GM06990 (cell line): ENCODE measurements at regions not wholly inside any gene's neighbourhood (a gene's known extent, or its start where the extent isn't known, plus 50 kb on each side); places are given as distances from the start of the nearest gene placed in this dataset.

Experiments used
- DNase-seq: peaks from one replicate; pipeline ENCODE4 v3.0.0-alpha.2; 2011; ENCODE audit not compliant: insufficient read length; ENCODE audit errors: extremely low read depth
- H3K27me3 ChIP-seq: replicated peaks from 2 replicates; pipeline ENCODE4 v1.6.0; 2011; ENCODE audit warnings: low read length; ENCODE audit not compliant: control insufficient read depth, insufficient read depth
- H3K36me3 ChIP-seq: 2 replicates; pipeline ENCODE4 v1.5.1; 2011; ENCODE audit warnings: low read length; ENCODE audit not compliant: control insufficient read depth, insufficient read depth
- H3K4me3 ChIP-seq: replicated peaks from 2 replicates; pipeline ENCODE4 v1.5.1; 2011; ENCODE audit warnings: low read depth, mild to moderate bottlenecking, control low read depth, low read length
- TF ChIP-seq, protein P1 (sequence below): IDR thresholded peaks from 2 replicates; pipeline ENCODE4 v1.5.1; 2011; ENCODE audit warnings: low read length, control low read depth, mild to moderate bottlenecking, inconsistent platforms; ENCODE audit not compliant: insufficient read depth, poor library complexity, severe bottlenecking

DNA sequence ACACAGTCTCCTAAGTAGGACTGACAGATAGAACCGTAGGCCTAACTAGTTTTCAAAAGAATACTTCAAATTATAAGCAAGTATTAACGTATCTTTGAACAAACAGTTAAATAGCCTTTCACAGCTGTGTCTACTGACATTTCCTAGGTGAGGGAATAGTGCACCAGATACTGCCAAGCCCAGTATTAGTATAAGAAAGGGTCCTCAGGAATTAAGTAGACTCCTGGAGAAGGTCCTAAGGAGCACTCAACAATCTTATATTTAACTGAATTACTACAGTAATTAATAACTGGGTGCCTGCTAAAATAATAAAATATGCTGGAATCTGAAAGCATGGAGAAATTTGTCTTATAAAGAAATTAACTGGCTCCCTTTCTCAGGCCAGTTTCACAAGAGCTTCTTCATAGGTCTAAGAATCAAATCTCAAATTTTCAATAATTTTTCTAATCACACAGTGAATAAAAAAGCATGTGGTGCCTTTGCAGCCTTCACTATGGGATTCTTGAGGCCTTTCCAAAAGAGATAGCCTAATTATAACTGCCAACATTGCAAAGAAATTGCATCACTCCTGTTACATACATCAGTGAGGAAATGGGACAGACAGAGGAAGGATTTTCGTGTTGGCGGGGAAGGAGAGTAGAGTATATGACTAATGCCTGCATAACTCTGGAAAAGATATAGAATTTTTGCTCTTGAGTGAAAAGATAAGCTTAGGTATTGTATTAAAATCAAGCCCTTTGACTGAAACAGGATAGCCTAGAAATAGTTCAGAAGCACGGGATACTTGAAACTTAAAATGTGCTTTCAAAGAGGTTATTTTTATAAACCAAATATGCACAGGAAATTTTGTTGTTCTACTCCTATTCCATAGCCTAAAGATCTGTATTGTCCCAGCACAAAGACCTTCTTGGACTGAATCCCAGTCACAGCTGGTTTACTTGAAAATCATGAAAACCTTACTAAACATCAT lies 228.6 kb upstream of the STK17B start:
- DNase-seq = no peak
- no peaks in the 10 kb centered on the region; the same call in 1 of the 2 replicates for H3K36me3 ChIP-seq
- H3K27me3 ChIP-seq = no peaks in the 10 kb centered on the region
- no peak overlapping the region for H3K4me3 ChIP-seq
- TF ChIP-seq, protein P1, sequence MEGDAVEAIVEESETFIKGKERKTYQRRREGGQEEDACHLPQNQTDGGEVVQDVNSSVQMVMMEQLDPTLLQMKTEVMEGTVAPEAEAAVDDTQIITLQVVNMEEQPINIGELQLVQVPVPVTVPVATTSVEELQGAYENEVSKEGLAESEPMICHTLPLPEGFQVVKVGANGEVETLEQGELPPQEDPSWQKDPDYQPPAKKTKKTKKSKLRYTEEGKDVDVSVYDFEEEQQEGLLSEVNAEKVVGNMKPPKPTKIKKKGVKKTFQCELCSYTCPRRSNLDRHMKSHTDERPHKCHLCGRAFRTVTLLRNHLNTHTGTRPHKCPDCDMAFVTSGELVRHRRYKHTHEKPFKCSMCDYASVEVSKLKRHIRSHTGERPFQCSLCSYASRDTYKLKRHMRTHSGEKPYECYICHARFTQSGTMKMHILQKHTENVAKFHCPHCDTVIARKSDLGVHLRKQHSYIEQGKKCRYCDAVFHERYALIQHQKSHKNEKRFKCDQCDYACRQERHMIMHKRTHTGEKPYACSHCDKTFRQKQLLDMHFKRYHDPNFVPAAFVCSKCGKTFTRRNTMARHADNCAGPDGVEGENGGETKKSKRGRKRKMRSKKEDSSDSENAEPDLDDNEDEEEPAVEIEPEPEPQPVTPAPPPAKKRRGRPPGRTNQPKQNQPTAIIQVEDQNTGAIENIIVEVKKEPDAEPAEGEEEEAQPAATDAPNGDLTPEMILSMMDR = no peak

DNA sequence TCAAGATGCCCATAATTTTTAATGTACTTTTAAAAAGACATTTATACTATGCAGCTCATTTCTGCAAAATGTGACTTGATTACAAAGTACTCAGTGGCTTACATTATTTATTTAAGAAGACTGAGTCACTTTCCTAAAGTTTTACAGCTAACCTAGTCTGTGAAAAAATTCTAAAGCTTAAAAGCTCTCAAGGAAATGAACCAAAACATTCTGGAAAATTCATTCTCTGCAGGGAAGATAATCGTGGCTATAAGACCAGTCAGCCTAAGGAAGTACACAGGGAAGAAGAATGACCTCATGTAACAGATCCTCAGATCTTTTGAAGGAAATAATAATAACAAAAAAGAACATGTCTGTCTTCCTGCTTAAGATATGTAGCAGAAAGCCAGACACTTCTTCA lies 232.1 kb upstream of the STK17B start:
- TF ChIP-seq, protein P1 = no peak
- Histone ChIP-seq H3K4me3 (no peak overlapping the region; the same call in 1 of the 2 replicates), H3K36me3 (no peaks in the 10 kb centered on the region), H3K27me3 (no peaks in the 10 kb centered on the region)
- DNase-seq = no peak

DNA sequence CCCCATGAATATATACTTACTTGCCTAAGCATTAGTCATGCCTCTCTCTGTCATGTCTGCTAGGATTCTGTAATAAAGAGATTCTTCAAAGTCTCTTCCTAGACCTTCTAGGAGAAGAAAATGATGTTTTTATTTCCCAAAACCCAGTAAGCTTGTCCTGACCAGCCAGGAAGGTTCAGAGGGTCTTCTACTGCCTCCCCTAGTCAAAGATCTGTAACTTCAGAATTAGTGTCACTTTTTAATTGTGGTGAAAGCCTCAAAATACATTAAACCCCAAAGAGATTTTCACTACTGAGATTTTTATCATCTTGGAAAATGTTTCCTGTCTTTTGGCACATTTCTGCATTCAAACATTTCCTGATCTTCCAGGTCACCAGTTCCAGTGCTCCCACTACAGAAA lies 232.9 kb upstream of the STK17B start:
- no peak for DNase-seq

DNA sequence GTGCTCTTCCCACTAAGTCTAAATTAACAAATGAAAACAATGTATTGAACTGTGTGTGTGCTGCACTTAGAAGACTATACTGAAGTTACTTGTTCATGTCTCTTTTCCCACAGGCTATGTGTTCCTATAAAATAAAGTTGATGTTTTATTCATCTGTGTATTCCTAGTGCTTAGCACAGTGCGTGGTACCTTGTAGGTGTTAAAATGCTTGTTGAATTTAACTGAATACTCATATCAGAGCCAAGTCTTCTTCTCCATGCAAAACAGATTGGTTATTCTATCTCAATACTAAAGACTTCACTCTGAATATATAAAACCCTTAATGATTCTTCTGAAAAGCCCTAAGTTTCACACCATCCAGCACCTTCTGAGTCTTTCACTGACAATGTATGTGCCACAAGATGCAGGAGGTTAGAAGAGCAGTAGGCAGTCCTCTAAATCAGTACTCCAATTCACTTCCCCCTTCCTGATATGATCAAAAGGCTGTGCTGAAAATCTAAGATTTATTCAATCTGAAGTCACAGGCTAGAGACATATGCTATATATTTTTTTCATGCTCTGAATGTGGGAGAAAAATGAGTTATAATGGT lies 231.7 kb upstream of the CCDC150 start:
- Histone ChIP-seq H3K4me3 (peak overlapping the region; percentile 66), H3K36me3 (no peaks in the 10 kb centered on the region), H3K27me3 (no peaks in the 10 kb centered on the region)
- DNase-seq = no peak
- TF ChIP-seq, protein P1 = no peak

More for the DNA sequence above, 232.9 kb upstream of the STK17B start:
- no peaks in the 10 kb centered on the region for H3K36me3 ChIP-seq
- TF ChIP-seq, protein P1 = peak; percentile 15
- H3K27me3 ChIP-seq = no peaks in the 10 kb centered on the region
- no peak overlapping the region for H3K4me3 ChIP-seq

DNA sequence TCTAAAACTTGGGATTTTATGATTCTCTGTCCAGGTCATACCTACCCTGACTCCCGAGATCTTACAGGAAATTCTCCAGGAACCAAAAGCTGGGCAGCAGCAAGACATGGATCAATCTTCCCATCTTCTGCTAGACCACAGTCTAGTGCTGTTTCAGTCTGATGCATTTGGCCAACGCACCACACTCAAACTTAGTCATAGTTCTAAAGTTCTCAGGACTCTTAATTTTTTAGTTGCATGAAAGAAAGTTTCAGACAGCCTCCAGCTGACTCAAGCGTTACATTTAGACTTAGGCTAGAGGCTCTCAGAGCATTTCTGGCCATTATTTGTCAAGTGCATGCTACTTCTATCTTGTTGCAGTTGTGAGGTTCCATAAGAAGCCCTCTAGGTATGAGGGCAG lies 230.1 kb upstream of the CCDC150 start:
- H3K36me3 ChIP-seq = no peaks in the 10 kb centered on the region
- TF ChIP-seq, protein P1 = no peak
- no peaks in the 10 kb centered on the region for H3K27me3 ChIP-seq
- peak overlapping the region; percentile 66 for H3K4me3 ChIP-seq
- DNase-seq = peak; percentile 43
